AG09319 (cell line): ENCODE measurements at regions not wholly inside any gene's neighbourhood (a gene's known extent, or its start where the extent isn't known, plus 50 kb on each side); places are given as distances from the start of the nearest gene placed in this dataset.

Experiments
- DNase-seq: peaks from one replicate; pipeline ENCODE4 v3.0.0-alpha.2; 2010; ENCODE audit warnings: low read depth; ENCODE audit errors: extremely low read depth
- CTCF ChIP-seq: IDR thresholded peaks from 2 replicates; pipeline ENCODE4 v1.5.1; 2011; ENCODE audit warnings: low read depth, mild to moderate bottlenecking, inconsistent platforms, low read length, moderate library complexity

GRCh38 chr22:40112595-40112994 is 65.1 kb upstream of the TNRC6B start:
- TF ChIP-seq CTCF, result no peak

GRCh38 chr22:40113696-40114095 is 64.0 kb upstream of the TNRC6B start:
- DNase-seq, result no peak
- no peak for TF ChIP-seq CTCF

More at GRCh38 chr22:40112595-40112994, 65.1 kb upstream of the TNRC6B start:
- DNase-seq, result no peak

GRCh38 chr22:40114411-40114810 is 63.3 kb upstream of the TNRC6B start:
- no peak for TF ChIP-seq CTCF
- no peak for DNase-seq

- TF ChIP-seq CTCF, result no peak
- no peak for DNase-seq
Observed at GRCh38 chr22:40116496-40117200, 61.1 kb upstream of the TNRC6B start.

- DNase-seq, result no peak
- no peak for TF ChIP-seq CTCF
Observed at GRCh38 chr22:40118979-40119378, 58.7 kb upstream of the TNRC6B start.

GRCh38 chr22:40120848-40121247 is 56.9 kb upstream of the TNRC6B start:
- DNase-seq, result no peak
- TF ChIP-seq CTCF, result no peak

GRCh38 chr22:40121461-40121860 is 56.3 kb upstream of the TNRC6B start:
- no peak for TF ChIP-seq CTCF
- DNase-seq, result no peak
